ENCODE measurements at regions not wholly inside any gene's neighbourhood (a gene's known extent, or its start where the extent isn't known, plus 50 kb on each side); places are given as distances from the start of the nearest gene placed in this dataset.
A peak's percentile ranks its signal among the peaks of the same experiment; 100 is the strongest.
"Not testable (repeated sequence)": the region's sequence is repeated elsewhere in the genome, so short reads cannot be mapped to it uniquely, and the experiment has no call there.

GRCh38 chr2:16971722-16972234 is 306.1 kb upstream of the CYRIA start:
- DNase-seq (ENCODE audit: low read depth), result no peak
- TF ChIP-seq POLR2A (IDR thresholded peaks at IDR 0.05; ENCODE audit: extremely low read depth, insufficient read length) (no peak), MAX (IDR thresholded peaks at IDR 0.05; ENCODE audit: low read depth, low read length) (no peak), MYC (IDR thresholded peaks at IDR 0.05; ENCODE audit: low read depth, low read length) (no peak), CTCF (IDR thresholded peaks at IDR 0.05; ENCODE audit: low read depth, low read length) (no peak)
- H3K4me3 ChIP-seq (ENCODE audit: low read depth, low read length), result no peak overlapping the region

- not testable (repeated sequence) for H3K4me3 ChIP-seq (ENCODE audit: low read depth, low read length)
- peak; percentile 5 for DNase-seq (ENCODE audit: low read depth)
Observed at GRCh38 chr2:16970948-16971347, 305.3 kb upstream of the CYRIA start.

GRCh38 chr2:16962505-16962904 is 296.9 kb upstream of the CYRIA start:
- no peak for DNase-seq (ENCODE audit: low read depth)
- H3K4me3 ChIP-seq (ENCODE audit: low read depth, low read length), result no peak overlapping the region
- TF ChIP-seq MYC (IDR thresholded peaks at IDR 0.05; ENCODE audit: low read depth, low read length), result no peak
- no peak for TF ChIP-seq POLR2A (IDR thresholded peaks at IDR 0.05; ENCODE audit: extremely low read depth, insufficient read length)
- no peak for TF ChIP-seq MAX (IDR thresholded peaks at IDR 0.05; ENCODE audit: low read depth, low read length)
- no peak for TF ChIP-seq CTCF (IDR thresholded peaks at IDR 0.05; ENCODE audit: low read depth, low read length)

- no peak overlapping the region for H3K4me3 ChIP-seq (ENCODE audit: low read depth, low read length)
- TF ChIP-seq MAX (IDR thresholded peaks at IDR 0.05; ENCODE audit: low read depth, low read length) (no peak), MYC (IDR thresholded peaks at IDR 0.05; ENCODE audit: low read depth, low read length) (no peak), POLR2A (IDR thresholded peaks at IDR 0.05; ENCODE audit: extremely low read depth, insufficient read length) (no peak), CTCF (IDR thresholded peaks at IDR 0.05; ENCODE audit: low read depth, low read length) (no peak)
- no peak for DNase-seq (ENCODE audit: low read depth)
Observed at GRCh38 chr2:16960579-16960978, 294.9 kb upstream of the CYRIA start.

GRCh38 chr2:16958266-16958665 is 292.6 kb upstream of the CYRIA start:
- TF ChIP-seq POLR2A (IDR thresholded peaks at IDR 0.05; ENCODE audit: extremely low read depth, insufficient read length), result no peak
- no peak for TF ChIP-seq MYC (IDR thresholded peaks at IDR 0.05; ENCODE audit: low read depth, low read length)
- TF ChIP-seq MAX (IDR thresholded peaks at IDR 0.05; ENCODE audit: low read depth, low read length), result no peak
- no peak for TF ChIP-seq CTCF (IDR thresholded peaks at IDR 0.05; ENCODE audit: low read depth, low read length)
- DNase-seq (ENCODE audit: low read depth), result no peak

GRCh38 chr2:16952805-16953204 is 287.2 kb upstream of the CYRIA start:
- no peak for TF ChIP-seq CTCF (IDR thresholded peaks at IDR 0.05; ENCODE audit: low read depth, low read length)
- no peak for TF ChIP-seq POLR2A (IDR thresholded peaks at IDR 0.05; ENCODE audit: extremely low read depth, insufficient read length)
- no peak for TF ChIP-seq MAX (IDR thresholded peaks at IDR 0.05; ENCODE audit: low read depth, low read length)
- no peak for TF ChIP-seq MYC (IDR thresholded peaks at IDR 0.05; ENCODE audit: low read depth, low read length)
- no peak for DNase-seq (ENCODE audit: low read depth)
- no peak overlapping the region for H3K4me3 ChIP-seq (ENCODE audit: low read depth, low read length)

More at GRCh38 chr2:16958266-16958665, 292.6 kb upstream of the CYRIA start:
- no peak overlapping the region for H3K4me3 ChIP-seq (ENCODE audit: low read depth, low read length)
